ENCODE measurements at regions not wholly inside any gene's neighbourhood (a gene's known extent, or its start where the extent isn't known, plus 50 kb on each side); places are given as distances from the start of the nearest gene placed in this dataset.
"Not testable (repeated sequence)": the region's sequence is repeated elsewhere in the genome, so short reads cannot be mapped to it uniquely, and the experiment has no call there.

GRCh38 chr3:110507570-110507969 is 564.0 kb upstream of the NECTIN3 start:
- TF ChIP-seq EZH2 (IDR thresholded peaks at IDR 0.05); POLR2AphosphoS5 (IDR thresholded peaks at IDR 0.05; ENCODE audit: borderline replicate concordance, low read depth, low read length): not testable (repeated sequence)

All from SK-N-MC (cell line).